SK-N-SH (cell line): ENCODE measurements at regions not wholly inside any gene's neighbourhood (a gene's known extent, or its start where the extent isn't known, plus 50 kb on each side); places are given as distances from the start of the nearest gene placed in this dataset.

Experiments used
- CTCF ChIA-PET: fragments of 300-600, 350-600 bp; formaldehyde crosslinking; extraction: SDS; loops from one replicate; lab custom pipeline; 2021; lab: Yijun Ruan, JAX
- POLR2A ChIA-PET: fragments of 350-600 bp; sonication (Branson Sonifier 250); formaldehyde crosslinking; extraction: SDS; loops from one replicate; lab custom pipeline; 2020; ENCODE audit warnings: antibody characterized with exemption, inconsistent platforms; lab: Yijun Ruan, JAX
- DNase-seq: peaks from one replicate; pipeline ENCODE4 v3.0.0; 2012
- H2AFZ ChIP-seq: fragments of 200-600 bp; sonication (generic); 2 replicates; pipeline ENCODE4 v1.8.1; 2016; ENCODE audit warnings: antibody characterized with exemption, mild to moderate bottlenecking, low read depth
- H3F3A ChIP-seq: fragments of 200-600 bp; sonication (generic); replicated peaks from 2 replicates; pipeline ENCODE3; 2016; ENCODE audit warnings: antibody characterized with exemption, mild to moderate bottlenecking; ENCODE audit not compliant: insufficient read depth
- H3K27ac ChIP-seq, 2 experiments: fragments of 200-500 bp in 1 of 2; fragments of 200-600 bp in 1 of 2; sonication (Bioruptor generic) in 1 of 2; sonication (generic), shearing (Covaris generic) in 1 of 2; 2 replicates each; pipeline versions ENCODE4 v1.5.1 to v1.6.1; 2014 to 2016; ENCODE audit warnings: low read depth in 2 of 2, inconsistent platforms in 1 of 2, low read length in 1 of 2, mild to moderate bottlenecking in 1 of 2, mixed read lengths in 1 of 2
- H3K27me3 ChIP-seq: fragments of 200-600 bp; sonication (generic), shearing (Covaris generic); 2 replicates; pipeline ENCODE4 v1.6.1; 2016; ENCODE audit warnings: mixed run types; ENCODE audit not compliant: insufficient read depth
- H3K36me3 ChIP-seq, 2 experiments: fragments of 200-500 bp in 1 of 2; fragments of 200-600 bp in 1 of 2; sonication (Bioruptor generic) in 1 of 2; sonication (generic) in 1 of 2; replicated peaks in 1 of 2; 2 replicates each; pipeline versions ENCODE3 to v1.5.1; 2014 to 2016; ENCODE audit warnings: low read length in 1 of 2, mild to moderate bottlenecking in 1 of 2; ENCODE audit not compliant: insufficient read depth in 2 of 2, control insufficient read depth in 1 of 2
- H3K4me1 ChIP-seq, 2 experiments: fragments of 200-500 bp in 1 of 2; fragments of 200-600 bp in 1 of 2; sonication (Bioruptor generic) in 1 of 2; sonication (generic), shearing (Covaris generic) in 1 of 2; 2 replicates each; pipeline versions ENCODE4 v1.5.1 to v1.6.1; 2014 to 2016; ENCODE audit warnings: low read depth in 1 of 2, low read length in 1 of 2, mixed run types in 1 of 2; ENCODE audit not compliant: insufficient read depth in 2 of 2, control insufficient read depth in 1 of 2
- H3K4me2 ChIP-seq: fragments of 200-600 bp; sonication (generic), shearing (Covaris generic); 2 replicates; pipeline ENCODE4 v1.6.1; 2017; ENCODE audit warnings: mixed run types
- H3K4me3 ChIP-seq, 2 experiments: fragments of 200-500 bp in 1 of 2; fragments of 200-600 bp in 1 of 2; sonication (Bioruptor generic) in 1 of 2; sonication (generic), shearing (Covaris generic) in 1 of 2; 2 replicates each; pipeline versions ENCODE4 v1.5.1 to v1.8.1; 2014 to 2016; ENCODE audit warnings: low read depth in 2 of 2, inconsistent platforms in 1 of 2, low read length in 1 of 2, mild to moderate bottlenecking in 1 of 2, mixed read lengths in 1 of 2, moderate library complexity in 1 of 2
- H3K79me2 ChIP-seq: fragments of 200-600 bp; sonication (generic); 2 replicates; pipeline ENCODE4 v1.8.1; 2017; ENCODE audit warnings: mild to moderate bottlenecking; ENCODE audit not compliant: insufficient read depth
- H3K9ac ChIP-seq: fragments of 200-600 bp; sonication (generic); 2 replicates; pipeline ENCODE4 v1.6.1; 2017; ENCODE audit warnings: mixed run types
- H3K9me2 ChIP-seq: fragments of 200-600 bp; sonication (generic); 2 replicates; pipeline ENCODE4 v1.6.1; 2017; ENCODE audit warnings: mixed run types
- H3K9me3 ChIP-seq: fragments of 200-600 bp; sonication (generic); 2 replicates; pipeline ENCODE4 v1.6.1; 2017; ENCODE audit warnings: mixed run types, mild to moderate bottlenecking, moderate library complexity
- H4K20me1 ChIP-seq: fragments of 200-600 bp; sonication (generic); 2 replicates; pipeline ENCODE4 v1.6.1; 2017; ENCODE audit warnings: mild to moderate bottlenecking, mixed run types; ENCODE audit not compliant: insufficient read depth
- ELF1 ChIP-seq: IDR thresholded peaks from 2 replicates; pipeline ENCODE4 v1.4.0; 2012
- EZH2phosphoT487 ChIP-seq: fragments of 200-600 bp; sonication (generic); IDR thresholded peaks from 2 replicates; pipeline ENCODE4 v1.6.1; 2017; ENCODE audit warnings: low read depth, mixed run types, mild to moderate bottlenecking, antibody characterized with exemption, moderate library complexity, borderline replicate concordance
- FOSL2 ChIP-seq: IDR thresholded peaks from 2 replicates; pipeline ENCODE4 v1.4.0; 2012; ENCODE audit warnings: low read depth, mild to moderate bottlenecking, moderate library complexity, borderline replicate concordance
- GABPA ChIP-seq: IDR thresholded peaks from 2 replicates; pipeline ENCODE4 v1.4.0; 2012; ENCODE audit warnings: low read depth, mild to moderate bottlenecking
- MEF2A ChIP-seq: IDR thresholded peaks from 2 replicates; pipeline ENCODE4 v1.4.0; 2012; ENCODE audit warnings: low read depth, borderline replicate concordance
- NFIC ChIP-seq: IDR thresholded peaks from 2 replicates; pipeline ENCODE4 v1.4.0; 2012; ENCODE audit warnings: borderline replicate concordance
- SMC3 ChIP-seq: IDR thresholded peaks from 2 replicates; pipeline ENCODE4 v1.6.1; 2012; ENCODE audit warnings: low read depth, low read length, improper control_type of control experiment
- TAF1 ChIP-seq: IDR thresholded peaks from 2 replicates; pipeline ENCODE4 v1.6.1; 2012; ENCODE audit warnings: low read depth, mild to moderate bottlenecking, low read length, moderate library complexity, borderline replicate concordance
- TEAD4 ChIP-seq: IDR thresholded peaks from 2 replicates; pipeline ENCODE4 v1.4.0; 2012; ENCODE audit warnings: mild to moderate bottlenecking, borderline replicate concordance; ENCODE audit not compliant: insufficient read depth
- WGBS: methylation state at CpG from one replicate; pipeline ENCODE4 v1.1.6; 2017; ENCODE audit warnings: low lambda C conversion rate; 5-methylcytosine and 5-hydroxymethylcytosine counted together
- TF ChIP-seq, protein P1 (sequence below): IDR thresholded peaks from 2 replicates; pipeline ENCODE4 v1.6.1; 2012; ENCODE audit warnings: mild to moderate bottlenecking, low read depth, low read length, moderate library complexity
- TF ChIP-seq, protein P2 (sequence below): fragments of 200-600 bp; sonication (generic); IDR thresholded peaks from 2 replicates; pipeline ENCODE4 v1.6.1; 2017; ENCODE audit warnings: antibody characterized with exemption, mild to moderate bottlenecking, moderate library complexity
- TF ChIP-seq, protein P3 (sequence below): IDR thresholded peaks from 2 replicates; pipeline ENCODE4 v1.4.0; 2012; ENCODE audit warnings: low read depth, borderline replicate concordance
- TF ChIP-seq, protein P4 (sequence below): IDR thresholded peaks from 2 replicates; pipeline ENCODE4 v1.4.0; 2012; ENCODE audit warnings: low read depth, borderline replicate concordance

DNA sequence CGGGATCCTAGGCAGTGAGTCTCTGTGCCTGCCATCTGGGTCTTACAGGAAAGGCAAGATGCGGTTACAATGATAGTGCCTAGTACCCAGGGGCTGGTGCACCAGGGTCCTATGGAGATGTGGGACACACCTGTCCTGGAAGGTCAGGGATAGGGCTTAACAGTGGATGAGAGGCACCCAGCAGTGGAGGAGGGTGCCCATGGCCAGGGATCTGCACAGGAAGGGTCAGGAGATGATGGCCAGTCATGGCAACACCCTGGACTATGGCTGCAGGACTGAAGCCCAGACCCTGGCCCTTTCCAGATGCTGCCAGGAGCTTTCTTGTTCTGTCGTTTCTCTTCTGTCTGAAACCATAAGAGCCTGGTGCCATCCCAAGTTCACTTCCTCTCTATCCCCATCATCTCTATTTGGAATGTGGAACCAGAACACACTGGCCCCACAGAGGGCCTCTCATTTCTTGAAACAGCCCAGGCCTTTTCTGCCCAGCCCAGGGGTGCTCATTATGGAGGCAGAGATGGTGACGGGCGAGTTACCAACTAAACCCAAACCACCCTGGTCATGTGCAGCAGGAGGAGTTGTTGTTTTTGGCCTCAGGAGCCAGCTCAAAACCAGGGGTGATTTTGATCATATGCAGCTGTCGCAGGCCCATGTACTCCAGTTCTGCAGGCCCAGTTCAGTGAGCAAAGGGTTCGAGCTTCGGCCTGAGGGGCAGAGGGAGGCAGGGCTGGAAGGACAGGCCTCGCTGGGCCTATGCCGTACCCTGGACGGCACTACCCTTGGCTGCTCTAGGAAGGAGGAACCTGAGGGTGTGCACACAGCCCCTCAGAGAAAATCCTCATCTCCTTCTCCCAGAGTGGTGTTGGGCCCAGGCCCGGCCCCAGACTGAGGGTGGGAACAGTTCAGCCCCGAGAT, 52.6 kb upstream of the GDF10 start:
- TF ChIP-seq ELF1 (no peak), MEF2A (no peak), EZH2phosphoT487 (no peak), TEAD4 (no peak), GABPA (no peak), FOSL2 (no peak)
- TF ChIP-seq, protein P1, sequence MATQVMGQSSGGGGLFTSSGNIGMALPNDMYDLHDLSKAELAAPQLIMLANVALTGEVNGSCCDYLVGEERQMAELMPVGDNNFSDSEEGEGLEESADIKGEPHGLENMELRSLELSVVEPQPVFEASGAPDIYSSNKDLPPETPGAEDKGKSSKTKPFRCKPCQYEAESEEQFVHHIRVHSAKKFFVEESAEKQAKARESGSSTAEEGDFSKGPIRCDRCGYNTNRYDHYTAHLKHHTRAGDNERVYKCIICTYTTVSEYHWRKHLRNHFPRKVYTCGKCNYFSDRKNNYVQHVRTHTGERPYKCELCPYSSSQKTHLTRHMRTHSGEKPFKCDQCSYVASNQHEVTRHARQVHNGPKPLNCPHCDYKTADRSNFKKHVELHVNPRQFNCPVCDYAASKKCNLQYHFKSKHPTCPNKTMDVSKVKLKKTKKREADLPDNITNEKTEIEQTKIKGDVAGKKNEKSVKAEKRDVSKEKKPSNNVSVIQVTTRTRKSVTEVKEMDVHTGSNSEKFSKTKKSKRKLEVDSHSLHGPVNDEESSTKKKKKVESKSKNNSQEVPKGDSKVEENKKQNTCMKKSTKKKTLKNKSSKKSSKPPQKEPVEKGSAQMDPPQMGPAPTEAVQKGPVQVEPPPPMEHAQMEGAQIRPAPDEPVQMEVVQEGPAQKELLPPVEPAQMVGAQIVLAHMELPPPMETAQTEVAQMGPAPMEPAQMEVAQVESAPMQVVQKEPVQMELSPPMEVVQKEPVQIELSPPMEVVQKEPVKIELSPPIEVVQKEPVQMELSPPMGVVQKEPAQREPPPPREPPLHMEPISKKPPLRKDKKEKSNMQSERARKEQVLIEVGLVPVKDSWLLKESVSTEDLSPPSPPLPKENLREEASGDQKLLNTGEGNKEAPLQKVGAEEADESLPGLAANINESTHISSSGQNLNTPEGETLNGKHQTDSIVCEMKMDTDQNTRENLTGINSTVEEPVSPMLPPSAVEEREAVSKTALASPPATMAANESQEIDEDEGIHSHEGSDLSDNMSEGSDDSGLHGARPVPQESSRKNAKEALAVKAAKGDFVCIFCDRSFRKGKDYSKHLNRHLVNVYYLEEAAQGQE = no peak
- Histone ChIP-seq H3K36me3 (no peaks in the 10 kb centered on the region), H3K79me2 (no peaks in the 10 kb centered on the region), H3K4me3 (no peak overlapping the region), H3K9ac (no peak overlapping the region), H3K27me3 (no peaks in the 10 kb centered on the region; the same call in 1 of the 2 replicates), H4K20me1 (no peaks in the 10 kb centered on the region), H3K4me2 (no peak overlapping the region), H3K9me3 (no peaks in the 10 kb centered on the region), H3K4me1 (peaks cover 0 to 25% of the 10 kb centered on the region in 2 experiments; a peak in 1 of 4 replicates), H3F3A (no peaks in the 10 kb centered on the region), H3K9me2 (no peaks in the 10 kb centered on the region), H3K27ac (no peak overlapping the region), H2AFZ (no peak overlapping the region)
- POLR2A ChIA-PET = no interaction called here
- 29% methylated on average over 7 of the region's 13 CpGs for WGBS
- DNase-seq = no peak
- CTCF ChIA-PET = interaction anchor here (1.5 to 3.6 kb wide), 3 partner anchors 10 to 223 kb away, joined by 4 to 15 read pairs (median 8); no protein-coding TSS in a partner anchor

DNA sequence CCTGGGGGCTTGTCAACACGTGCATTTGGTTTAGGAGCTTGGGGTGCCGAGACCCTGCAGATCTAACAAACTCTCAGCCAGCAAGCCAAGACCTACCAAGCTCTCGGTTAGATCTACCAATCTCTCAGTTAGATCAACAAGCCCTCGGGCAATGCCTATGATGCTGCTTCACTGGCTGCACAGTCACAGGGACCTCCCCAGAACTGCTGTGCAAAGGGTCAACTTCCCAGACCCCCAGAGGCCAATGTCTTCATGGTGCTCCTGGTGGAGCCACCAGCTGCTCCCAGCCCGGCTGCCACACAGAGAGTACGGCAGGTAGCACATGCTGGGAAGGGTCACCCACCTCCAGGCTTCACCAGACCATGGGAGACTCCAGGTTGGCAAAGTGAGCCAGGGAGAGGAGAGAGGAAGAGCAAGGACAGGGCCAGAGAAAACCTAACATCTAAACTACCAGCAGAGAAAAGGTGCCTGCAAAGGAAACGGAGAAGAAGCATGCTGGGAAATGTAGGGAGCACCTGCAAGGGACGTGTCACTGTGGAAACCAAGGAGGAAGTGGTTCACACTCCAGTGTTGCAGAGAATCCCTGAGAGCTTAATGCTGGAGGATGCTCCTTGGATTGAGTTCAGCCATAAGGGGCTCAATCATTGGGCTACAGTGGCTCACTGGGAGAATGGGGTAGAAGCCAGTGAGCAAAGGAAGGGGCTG, 51.5 kb upstream of the GDF10 start:
- Histone ChIP-seq H3F3A (no peaks in the 10 kb centered on the region), H3K9me3 (no peaks in the 10 kb centered on the region), H3K27me3 (no peaks in the 10 kb centered on the region; the same call in 1 of the 2 replicates), H3K36me3 (no peaks in the 10 kb centered on the region), H4K20me1 (no peaks in the 10 kb centered on the region), H3K4me1 (peaks cover 0 to 30% of the 10 kb centered on the region in 2 experiments; a peak in 1 of 4 replicates), H3K4me3 (no peak overlapping the region), H3K27ac (no peak overlapping the region), H3K9me2 (no peaks in the 10 kb centered on the region), H3K9ac (no peak overlapping the region), H3K4me2 (no peak overlapping the region), H2AFZ (no peak overlapping the region), H3K79me2 (no peaks in the 10 kb centered on the region)
- CTCF ChIA-PET = interaction anchor here (1.5 to 2.7 kb wide), 2 partner anchors 11 to 12 kb away, joined by 4 to 8 read pairs; no protein-coding TSS in a partner anchor
- DNase-seq = no peak
- TF ChIP-seq, protein P2, sequence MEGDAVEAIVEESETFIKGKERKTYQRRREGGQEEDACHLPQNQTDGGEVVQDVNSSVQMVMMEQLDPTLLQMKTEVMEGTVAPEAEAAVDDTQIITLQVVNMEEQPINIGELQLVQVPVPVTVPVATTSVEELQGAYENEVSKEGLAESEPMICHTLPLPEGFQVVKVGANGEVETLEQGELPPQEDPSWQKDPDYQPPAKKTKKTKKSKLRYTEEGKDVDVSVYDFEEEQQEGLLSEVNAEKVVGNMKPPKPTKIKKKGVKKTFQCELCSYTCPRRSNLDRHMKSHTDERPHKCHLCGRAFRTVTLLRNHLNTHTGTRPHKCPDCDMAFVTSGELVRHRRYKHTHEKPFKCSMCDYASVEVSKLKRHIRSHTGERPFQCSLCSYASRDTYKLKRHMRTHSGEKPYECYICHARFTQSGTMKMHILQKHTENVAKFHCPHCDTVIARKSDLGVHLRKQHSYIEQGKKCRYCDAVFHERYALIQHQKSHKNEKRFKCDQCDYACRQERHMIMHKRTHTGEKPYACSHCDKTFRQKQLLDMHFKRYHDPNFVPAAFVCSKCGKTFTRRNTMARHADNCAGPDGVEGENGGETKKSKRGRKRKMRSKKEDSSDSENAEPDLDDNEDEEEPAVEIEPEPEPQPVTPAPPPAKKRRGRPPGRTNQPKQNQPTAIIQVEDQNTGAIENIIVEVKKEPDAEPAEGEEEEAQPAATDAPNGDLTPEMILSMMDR = no peak
- TF ChIP-seq TAF1 (no peak), SMC3 (no peak), NFIC (no peak)
- TF ChIP-seq, protein P3, sequence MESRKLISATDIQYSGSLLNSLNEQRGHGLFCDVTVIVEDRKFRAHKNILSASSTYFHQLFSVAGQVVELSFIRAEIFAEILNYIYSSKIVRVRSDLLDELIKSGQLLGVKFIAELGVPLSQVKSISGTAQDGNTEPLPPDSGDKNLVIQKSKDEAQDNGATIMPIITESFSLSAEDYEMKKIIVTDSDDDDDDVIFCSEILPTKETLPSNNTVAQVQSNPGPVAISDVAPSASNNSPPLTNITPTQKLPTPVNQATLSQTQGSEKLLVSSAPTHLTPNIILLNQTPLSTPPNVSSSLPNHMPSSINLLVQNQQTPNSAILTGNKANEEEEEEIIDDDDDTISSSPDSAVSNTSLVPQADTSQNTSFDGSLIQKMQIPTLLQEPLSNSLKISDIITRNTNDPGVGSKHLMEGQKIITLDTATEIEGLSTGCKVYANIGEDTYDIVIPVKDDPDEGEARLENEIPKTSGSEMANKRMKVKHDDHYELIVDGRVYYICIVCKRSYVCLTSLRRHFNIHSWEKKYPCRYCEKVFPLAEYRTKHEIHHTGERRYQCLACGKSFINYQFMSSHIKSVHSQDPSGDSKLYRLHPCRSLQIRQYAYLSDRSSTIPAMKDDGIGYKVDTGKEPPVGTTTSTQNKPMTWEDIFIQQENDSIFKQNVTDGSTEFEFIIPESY = no peak
- TF ChIP-seq, protein P4, sequence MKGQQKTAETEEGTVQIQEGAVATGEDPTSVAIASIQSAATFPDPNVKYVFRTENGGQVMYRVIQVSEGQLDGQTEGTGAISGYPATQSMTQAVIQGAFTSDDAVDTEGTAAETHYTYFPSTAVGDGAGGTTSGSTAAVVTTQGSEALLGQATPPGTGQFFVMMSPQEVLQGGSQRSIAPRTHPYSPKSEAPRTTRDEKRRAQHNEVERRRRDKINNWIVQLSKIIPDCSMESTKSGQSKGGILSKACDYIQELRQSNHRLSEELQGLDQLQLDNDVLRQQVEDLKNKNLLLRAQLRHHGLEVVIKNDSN = no peak
- WGBS = 34% methylated on average over 7 of the region's 8 CpGs
- POLR2A ChIA-PET = no interaction called here
